Smooth muscle cell (in vitro differentiated cells): ENCODE measurements at regions not wholly inside any gene's neighbourhood (a gene's known extent, or its start where the extent isn't known, plus 50 kb on each side); places are given as distances from the start of the nearest gene placed in this dataset.

Source experiments
- DNase-seq: peaks from one replicate; lab custom pipeline; 2025; ENCODE audit not compliant: unreplicated experiment; lab: John Stamatoyannopoulos, UW
- H2AFZ ChIP-seq: fragments of 200-600 bp; sonication (generic); 2 replicates; pipeline ENCODE4 v1.6.0; 2016; ENCODE audit warnings: antibody characterized with exemption, low read depth, mild to moderate bottlenecking
- H3F3A ChIP-seq: fragments of 200-600 bp; sonication (generic); 2 replicates; pipeline ENCODE4 v1.6.0; 2017; ENCODE audit warnings: antibody characterized with exemption, low read depth
- H3K27ac ChIP-seq: fragments of 200-600 bp; sonication (generic); 2 replicates; pipeline ENCODE4 v1.5.1; 2016; ENCODE audit warnings: low read depth, mild to moderate bottlenecking
- H3K27me3 ChIP-seq: fragments of 200-600 bp; sonication (generic); 2 replicates; pipeline ENCODE4 v1.6.1; 2016; ENCODE audit warnings: low read depth, mild to moderate bottlenecking
- H3K36me3 ChIP-seq: fragments of 200-600 bp; sonication (generic); 2 replicates; pipeline ENCODE4 v1.5.1; 2016; ENCODE audit warnings: low read depth
- H3K4me1 ChIP-seq: fragments of 200-600 bp; sonication (generic); 2 replicates; pipeline ENCODE4 v1.5.1; 2016; ENCODE audit warnings: low read depth
- H3K4me2 ChIP-seq: fragments of 200-600 bp; sonication (generic); 2 replicates; pipeline ENCODE4 v1.6.0; 2016; ENCODE audit warnings: mild to moderate bottlenecking
- H3K4me3 ChIP-seq: fragments of 200-600 bp; sonication (generic); 2 replicates; pipeline ENCODE4 v1.5.1; 2016; ENCODE audit warnings: mild to moderate bottlenecking
- H3K79me2 ChIP-seq: fragments of 200-600 bp; sonication (generic); 2 replicates; pipeline ENCODE4 v1.6.0; 2016; ENCODE audit warnings: low read depth, mild to moderate bottlenecking
- H3K9ac ChIP-seq: fragments of 200-600 bp; sonication (generic); 2 replicates; pipeline ENCODE4 v1.6.0; 2016; ENCODE audit warnings: low read depth
- H3K9me3 ChIP-seq: fragments of 200-600 bp; sonication (generic); replicated peaks from 2 replicates; pipeline ENCODE4 v1.5.1; 2016; ENCODE audit warnings: low read depth
- H4K20me1 ChIP-seq: fragments of 200-600 bp; sonication (generic); 2 replicates; pipeline ENCODE4 v1.6.0; 2016; ENCODE audit warnings: low read depth
- WGBS: methylation state at CpG from one replicate; pipeline ENCODE4 v1.1.7; 2016; ENCODE audit warnings: low lambda C conversion rate; 5-methylcytosine and 5-hydroxymethylcytosine counted together
- TF ChIP-seq, protein P1 (sequence below): fragments of 200-600 bp; sonication (generic); IDR thresholded peaks from 2 replicates; pipeline ENCODE4 v1.5.1; 2017; ENCODE audit warnings: borderline replicate concordance, mild to moderate bottlenecking, antibody characterized with exemption; ENCODE audit not compliant: insufficient read depth, poor library complexity, severe bottlenecking

DNA sequence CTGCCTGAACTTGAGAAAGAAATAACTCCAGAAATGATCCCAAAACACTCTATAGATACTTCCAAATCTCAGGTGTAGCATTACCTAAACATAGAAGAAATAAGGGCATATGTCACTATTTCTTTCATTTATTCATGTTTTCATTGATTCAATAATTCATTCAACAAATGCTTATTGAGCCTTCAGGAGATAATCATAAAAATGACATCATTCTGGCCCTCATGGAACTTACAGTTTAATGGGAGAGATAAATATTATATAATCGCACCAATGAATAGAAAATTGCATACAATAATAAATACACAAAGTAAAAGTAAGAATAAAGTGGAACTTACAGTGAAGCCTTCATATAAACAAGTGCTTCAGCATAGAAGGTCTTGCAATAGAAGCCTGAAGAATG, 58.1 kb upstream of the NR2F2 start:
- Histone ChIP-seq H3K4me3 (no peak overlapping the region), H3K27me3 (no peaks in the 10 kb centered on the region), H3K36me3 (no peaks in the 10 kb centered on the region), H3F3A (peaks cover 15% of the 10 kb centered on the region), H3K27ac (peak overlapping the region; percentile 85), H4K20me1 (no peaks in the 10 kb centered on the region), H3K9me3 (no peaks in the 10 kb centered on the region), H3K4me1 (peaks cover 7% of the 10 kb centered on the region), H3K4me2 (no peak overlapping the region), H3K9ac (no peak overlapping the region), H2AFZ (no peak overlapping the region), H3K79me2 (no peaks in the 10 kb centered on the region)
- no peak for DNase-seq
- TF ChIP-seq, protein P1, sequence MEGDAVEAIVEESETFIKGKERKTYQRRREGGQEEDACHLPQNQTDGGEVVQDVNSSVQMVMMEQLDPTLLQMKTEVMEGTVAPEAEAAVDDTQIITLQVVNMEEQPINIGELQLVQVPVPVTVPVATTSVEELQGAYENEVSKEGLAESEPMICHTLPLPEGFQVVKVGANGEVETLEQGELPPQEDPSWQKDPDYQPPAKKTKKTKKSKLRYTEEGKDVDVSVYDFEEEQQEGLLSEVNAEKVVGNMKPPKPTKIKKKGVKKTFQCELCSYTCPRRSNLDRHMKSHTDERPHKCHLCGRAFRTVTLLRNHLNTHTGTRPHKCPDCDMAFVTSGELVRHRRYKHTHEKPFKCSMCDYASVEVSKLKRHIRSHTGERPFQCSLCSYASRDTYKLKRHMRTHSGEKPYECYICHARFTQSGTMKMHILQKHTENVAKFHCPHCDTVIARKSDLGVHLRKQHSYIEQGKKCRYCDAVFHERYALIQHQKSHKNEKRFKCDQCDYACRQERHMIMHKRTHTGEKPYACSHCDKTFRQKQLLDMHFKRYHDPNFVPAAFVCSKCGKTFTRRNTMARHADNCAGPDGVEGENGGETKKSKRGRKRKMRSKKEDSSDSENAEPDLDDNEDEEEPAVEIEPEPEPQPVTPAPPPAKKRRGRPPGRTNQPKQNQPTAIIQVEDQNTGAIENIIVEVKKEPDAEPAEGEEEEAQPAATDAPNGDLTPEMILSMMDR: no peak
- WGBS: 100% methylated on average over 1 of the region's 1 CpG

DNA sequence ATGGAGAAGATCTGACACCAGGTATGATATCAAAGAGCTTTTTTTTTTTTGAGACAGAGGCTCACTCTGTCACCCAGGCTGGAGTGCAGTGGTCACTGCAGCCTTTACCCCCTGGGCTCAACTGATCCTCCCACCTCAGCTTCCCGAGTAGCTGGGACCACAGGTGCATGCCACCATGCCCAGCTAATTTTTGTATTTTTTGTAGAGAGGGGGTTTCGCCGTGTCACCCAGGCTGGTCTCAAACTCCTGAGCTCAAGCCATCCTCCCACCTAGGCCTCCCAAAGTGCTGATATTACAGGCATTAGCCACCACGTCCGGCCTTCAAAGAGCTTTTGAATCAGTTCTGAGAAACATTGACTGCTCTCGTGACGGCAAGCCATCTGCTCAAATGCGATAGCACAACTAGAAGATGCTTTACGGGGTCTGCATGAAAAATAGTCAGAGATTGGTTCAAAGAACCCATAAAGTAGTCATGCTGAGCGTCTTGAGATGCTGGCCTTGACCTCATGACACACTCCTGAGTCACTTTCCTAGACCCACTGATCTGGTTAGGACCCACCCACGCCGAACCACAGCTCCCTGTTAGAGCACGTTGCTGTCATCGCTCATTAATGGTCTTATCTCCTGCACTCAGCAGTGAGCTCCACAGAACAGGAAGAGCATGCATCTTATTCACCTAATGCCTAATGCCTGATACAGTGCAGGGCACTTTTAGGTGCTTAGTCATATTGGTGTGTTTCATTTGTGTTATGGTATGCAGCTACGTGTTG, 57.0 kb upstream of the NR2F2 start:
- Histone ChIP-seq H3K27ac (peak overlapping the region; percentile 89), H2AFZ (no peak overlapping the region), H3K4me3 (no peak overlapping the region)

DNA sequence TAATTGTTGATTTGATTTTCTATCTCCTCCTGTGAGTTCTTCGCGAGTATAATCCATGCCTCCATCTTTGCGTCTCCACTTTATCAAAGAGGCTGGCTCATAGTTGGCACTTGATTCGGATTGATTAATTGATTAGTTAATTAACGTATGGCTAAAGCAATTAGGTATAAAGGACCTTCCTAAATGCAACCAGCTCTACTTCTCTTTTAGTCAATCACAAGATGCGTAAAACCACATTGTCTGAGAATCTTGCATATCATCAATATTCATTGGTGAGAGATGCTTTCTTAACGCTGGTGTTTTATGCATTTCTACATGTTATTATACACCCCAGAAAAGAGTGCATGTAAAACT, 56.4 kb upstream of the NR2F2 start:
- Histone ChIP-seq H3K27me3 (no peaks in the 10 kb centered on the region), H3K27ac (peak overlapping the region; percentile 89), H2AFZ (no peak overlapping the region), H3F3A (peaks cover 15% of the 10 kb centered on the region), H3K4me3 (no peak overlapping the region), H3K9me3 (no peaks in the 10 kb centered on the region), H3K79me2 (no peaks in the 10 kb centered on the region), H3K4me1 (peaks cover 7% of the 10 kb centered on the region), H3K4me2 (peak overlapping the region; percentile 78), H3K9ac (peak overlapping the region; percentile 53), H3K36me3 (no peaks in the 10 kb centered on the region), H4K20me1 (no peaks in the 10 kb centered on the region)
- DNase-seq: no peak
- 52% methylated on average over 7 of the region's 7 CpGs for WGBS
- TF ChIP-seq, protein P1: no peak

More for the DNA sequence above, 57.0 kb upstream of the NR2F2 start:
- Histone ChIP-seq H3K4me2 (peak overlapping the region; percentile 78), H3F3A (peaks cover 15% of the 10 kb centered on the region), H3K79me2 (no peaks in the 10 kb centered on the region), H3K36me3 (no peaks in the 10 kb centered on the region), H3K9me3 (no peaks in the 10 kb centered on the region), H3K27me3 (no peaks in the 10 kb centered on the region), H4K20me1 (no peaks in the 10 kb centered on the region), H3K4me1 (peaks cover 7% of the 10 kb centered on the region), H3K9ac (peak overlapping the region; percentile 42)
- WGBS: 10% methylated on average over 15 of the region's 15 CpGs
- TF ChIP-seq, protein P1: no peak
- peak; percentile 10 for DNase-seq

DNA sequence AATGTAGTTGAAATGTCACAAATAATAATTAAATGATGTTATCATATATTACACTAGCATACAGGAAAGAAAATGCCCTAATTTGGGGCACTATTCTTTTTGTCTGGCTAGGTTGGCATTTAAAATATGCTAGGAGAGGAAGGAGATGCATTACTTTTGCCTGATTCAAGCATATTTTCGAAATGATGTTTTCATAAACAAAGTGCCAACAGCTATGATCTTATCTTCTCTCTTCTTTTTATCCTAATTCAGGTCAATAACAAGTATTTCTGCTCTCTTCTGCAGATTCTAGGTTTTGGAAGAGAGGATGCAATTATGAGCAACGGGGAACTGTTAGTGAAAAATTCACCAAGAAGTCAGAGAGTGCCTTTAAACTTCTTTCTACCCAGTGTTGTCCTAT, 55.8 kb upstream of the NR2F2 start:
- Histone ChIP-seq H3K9ac (no peak overlapping the region), H3K27ac (peak overlapping the region; percentile 89), H3K27me3 (no peaks in the 10 kb centered on the region), H4K20me1 (no peaks in the 10 kb centered on the region), H3K79me2 (no peaks in the 10 kb centered on the region), H3K4me3 (no peak overlapping the region), H3F3A (peaks cover 15% of the 10 kb centered on the region), H3K9me3 (no peaks in the 10 kb centered on the region), H3K36me3 (no peaks in the 10 kb centered on the region), H3K4me2 (peak overlapping the region; percentile 78), H2AFZ (no peak overlapping the region), H3K4me1 (peaks cover 7% of the 10 kb centered on the region)
- TF ChIP-seq, protein P1: no peak
- DNase-seq: no peak
- WGBS: 65% methylated on average over 2 of the region's 2 CpGs
